ENCODE measurements at regions not wholly inside any gene's neighbourhood (a gene's known extent, or its start where the extent isn't known, plus 50 kb on each side); places are given as distances from the start of the nearest gene placed in this dataset.

GRCh38 chr1:214215583-214215982 lies 65.4 kb upstream of the SMYD2 start:
- no peak overlapping the region for H3K4me3 ChIP-seq (ENCODE audit: low read depth, low read length)
- DNase-seq (ENCODE audit: low read depth) = no peak
- TF ChIP-seq CTCF (conservative IDR thresholded peaks at IDR 0.05; ENCODE audit: low read depth, low read length) = no peak

- TF ChIP-seq CTCF (conservative IDR thresholded peaks at IDR 0.05; ENCODE audit: low read depth, low read length) = no peak
- no peak for DNase-seq (ENCODE audit: low read depth)
- H3K4me3 ChIP-seq (ENCODE audit: low read depth, low read length) = no peak overlapping the region
Measured at GRCh38 chr1:214216021-214216420, 64.9 kb upstream of the SMYD2 start.

GRCh38 chr1:214216779-214217178 lies 64.2 kb upstream of the SMYD2 start:
- no peak overlapping the region for H3K4me3 ChIP-seq (ENCODE audit: low read depth, low read length)
- no peak for DNase-seq (ENCODE audit: low read depth)
- TF ChIP-seq CTCF (conservative IDR thresholded peaks at IDR 0.05; ENCODE audit: low read depth, low read length) = no peak

- no peak overlapping the region for H3K4me3 ChIP-seq (ENCODE audit: low read depth, low read length)
- DNase-seq (ENCODE audit: low read depth) = no peak
- no peak for TF ChIP-seq CTCF (conservative IDR thresholded peaks at IDR 0.05; ENCODE audit: low read depth, low read length)
Measured at GRCh38 chr1:214219902-214220301, 61.1 kb upstream of the SMYD2 start.

- DNase-seq (ENCODE audit: low read depth) = no peak
- TF ChIP-seq CTCF (conservative IDR thresholded peaks at IDR 0.05; ENCODE audit: low read depth, low read length) = no peak
- no peak overlapping the region for H3K4me3 ChIP-seq (ENCODE audit: low read depth, low read length)
Measured at GRCh38 chr1:214220891-214221290, 60.1 kb upstream of the SMYD2 start.

- TF ChIP-seq CTCF (conservative IDR thresholded peaks at IDR 0.05; ENCODE audit: low read depth, low read length) = no peak
- H3K4me3 ChIP-seq (ENCODE audit: low read depth, low read length) = peak overlapping the region; percentile 56
- DNase-seq (ENCODE audit: low read depth) = peak; percentile 39
Measured at GRCh38 chr1:214224611-214225354, 56.2 kb upstream of the SMYD2 start.

GRCh38 chr1:214228976-214229375 lies 52.0 kb upstream of the SMYD2 start:
- H3K4me3 ChIP-seq (ENCODE audit: low read depth, low read length) = no peak overlapping the region
- DNase-seq (ENCODE audit: low read depth) = no peak
- no peak for TF ChIP-seq CTCF (conservative IDR thresholded peaks at IDR 0.05; ENCODE audit: low read depth, low read length)

Data from choroid plexus epithelial cell (primary cell).